Nephron (organoid): ENCODE measurements at regions not wholly inside any gene's neighbourhood (a gene's known extent, or its start where the extent isn't known, plus 50 kb on each side); places are given as distances from the start of the nearest gene placed in this dataset.
A peak's percentile ranks its signal among the peaks of the same experiment; 100 is the strongest.

Experiments used
- H3K27ac Mint-ChIP-seq, 3 experiments: 2 replicates each; pipeline ENCODE4 v1.8.0; 2020; ENCODE audit warnings: mixed read lengths in 3 of 3, mild to moderate bottlenecking in 2 of 3, moderate library complexity in 1 of 3
- H3K27me3 Mint-ChIP-seq: 2 replicates; pipeline ENCODE4 v1.8.0; 2021; ENCODE audit warnings: low read depth, mild to moderate bottlenecking, moderate library complexity, mixed read lengths
- H3K36me3 Mint-ChIP-seq: 2 replicates; pipeline ENCODE4 v1.8.0; 2020; ENCODE audit warnings: low read depth, mixed read lengths
- H3K4me1 Mint-ChIP-seq: 2 replicates; pipeline ENCODE4 v1.8.0; 2020; ENCODE audit warnings: mixed read lengths
- H3K4me3 Mint-ChIP-seq, 3 experiments: 2 replicates each; pipeline ENCODE4 v1.8.0; 2020; ENCODE audit warnings: mild to moderate bottlenecking in 3 of 3, mixed read lengths in 3 of 3, moderate library complexity in 2 of 3
- H3K9me3 Mint-ChIP-seq: 2 replicates; pipeline ENCODE4 v1.8.0; 2020; ENCODE audit warnings: mixed read lengths
- CTCF ChIP-seq, 3 experiments: fragments of 200-600 bp; sonication (generic); IDR thresholded peaks; one replicate each; pipeline ENCODE4 v1.5.0; 2021; ENCODE audit warnings: antibody characterized with exemption in 3 of 3; ENCODE audit not compliant: unreplicated experiment in 3 of 3

GRCh38 chr3:124288996-124289395 lies 297.1 kb upstream of the ROPN1 start:
- Mint-ChIP-seq H3K9me3 (peaks cover 7% of the 10 kb centered on the region), H3K36me3 (peaks cover 8% of the 10 kb centered on the region), H3K27ac (no peak overlapping the region), H3K4me3 (no peak overlapping the region), H3K27me3 (no peaks in the 10 kb centered on the region), H3K4me1 (peaks cover 42% of the 10 kb centered on the region)
- no peak for TF ChIP-seq CTCF (IDR thresholded peaks at IDR 0.05; ENCODE audit: unreplicated experiment in 3 of 3)

- H3K27ac Mint-ChIP-seq = peak overlapping the region in 1 of 3 experiments; percentile 44
- no peaks in the 10 kb centered on the region for H3K27me3 Mint-ChIP-seq
- peaks cover 7% of the 10 kb centered on the region for H3K9me3 Mint-ChIP-seq
- H3K36me3 Mint-ChIP-seq = peaks cover 8% of the 10 kb centered on the region
- no peak for TF ChIP-seq CTCF (IDR thresholded peaks at IDR 0.05; ENCODE audit: unreplicated experiment in 3 of 3)
- peaks cover 40% of the 10 kb centered on the region for H3K4me1 Mint-ChIP-seq
- H3K4me3 Mint-ChIP-seq = no peak overlapping the region
Measured at GRCh38 chr3:124291008-124291407, 299.1 kb upstream of the ROPN1 start.

GRCh38 chr3:124292329-124292728 lies 300.4 kb upstream of the ROPN1 start:
- H3K4me1 Mint-ChIP-seq = peaks cover 54% of the 10 kb centered on the region
- TF ChIP-seq CTCF (IDR thresholded peaks at IDR 0.05; ENCODE audit: unreplicated experiment in 3 of 3) = no peak
- no peaks in the 10 kb centered on the region for H3K27me3 Mint-ChIP-seq
- H3K36me3 Mint-ChIP-seq = peaks cover 8% of the 10 kb centered on the region
- H3K27ac Mint-ChIP-seq = peak overlapping the region; percentile 13 to 44 (median 30)
- no peak overlapping the region for H3K4me3 Mint-ChIP-seq
- peaks cover 7% of the 10 kb centered on the region for H3K9me3 Mint-ChIP-seq

- Mint-ChIP-seq H3K4me1 (peaks cover 66% of the 10 kb centered on the region), H3K9me3 (peaks cover under 1% of the 10 kb centered on the region), H3K27me3 (no peaks in the 10 kb centered on the region), H3K36me3 (peaks cover 1% of the 10 kb centered on the region), H3K27ac (peak overlapping the region; percentile 18 to 94 (median 84)), H3K4me3 (peak overlapping the region in 1 of 3 experiments; percentile 55)
- no peak for TF ChIP-seq CTCF (IDR thresholded peaks at IDR 0.05; ENCODE audit: unreplicated experiment in 3 of 3)
Measured at GRCh38 chr3:124293584-124293983, 301.7 kb upstream of the ROPN1 start.

GRCh38 chr3:124295362-124295761 lies 303.4 kb upstream of the ROPN1 start:
- peak overlapping the region in 1 of 3 experiments; percentile 19 for H3K27ac Mint-ChIP-seq
- H3K4me1 Mint-ChIP-seq = peaks cover 67% of the 10 kb centered on the region
- no peak for TF ChIP-seq CTCF (IDR thresholded peaks at IDR 0.05; ENCODE audit: unreplicated experiment in 3 of 3)
- no peaks in the 10 kb centered on the region for H3K27me3 Mint-ChIP-seq
- no peak overlapping the region for H3K4me3 Mint-ChIP-seq
- no peaks in the 10 kb centered on the region for H3K9me3 Mint-ChIP-seq
- peaks cover 5% of the 10 kb centered on the region for H3K36me3 Mint-ChIP-seq

- Mint-ChIP-seq H3K27ac (peak overlapping the region; percentile 1 to 71 (median 51)), H3K4me3 (no peak overlapping the region), H3K27me3 (no peaks in the 10 kb centered on the region), H3K36me3 (peaks cover 8% of the 10 kb centered on the region), H3K4me1 (peaks cover 66% of the 10 kb centered on the region), H3K9me3 (no peaks in the 10 kb centered on the region)
- no peak for TF ChIP-seq CTCF (IDR thresholded peaks at IDR 0.05; ENCODE audit: unreplicated experiment in 3 of 3)
Measured at GRCh38 chr3:124296406-124296805, 304.5 kb upstream of the ROPN1 start.
